ENCODE measurements at regions not wholly inside any gene's neighbourhood (a gene's known extent, or its start where the extent isn't known, plus 50 kb on each side); places are given as distances from the start of the nearest gene placed in this dataset.
"Not testable (repeated sequence)": the region's sequence is repeated elsewhere in the genome, so short reads cannot be mapped to it uniquely, and the experiment has no call there.

GRCh38 chr2:18282026-18282425 lies 278.4 kb downstream of the RDH14 start:
- no peaks in the 10 kb centered on the region for H3K27me3 ChIP-seq (ENCODE audit: control insufficient read depth, insufficient read depth, low read length)
- H3K9ac ChIP-seq (ENCODE audit: low read depth, low read length) = no peak overlapping the region
- H3K4me3 ChIP-seq (ENCODE audit: low read depth, low read length) = no peak overlapping the region
- H3K4me1 ChIP-seq (ENCODE audit: control insufficient read depth, insufficient read depth, low read length) = peaks cover 4% of the 10 kb centered on the region; the same call in 1 of the 2 replicates
- no peaks in the 10 kb centered on the region for H3K36me3 ChIP-seq (ENCODE audit: control insufficient read depth, insufficient read depth, low read length)
- H3K9me3 ChIP-seq (ENCODE audit: control insufficient read depth, insufficient read depth, low read length) = no peaks in the 10 kb centered on the region
- no peak overlapping the region for H3K27ac ChIP-seq (ENCODE audit: low read depth, low read length)

GRCh38 chr2:18276583-18277075 lies 283.8 kb downstream of the RDH14 start:
- Histone ChIP-seq H3K4me1 (ENCODE audit: control insufficient read depth, insufficient read depth, low read length) (peaks cover 4% of the 10 kb centered on the region; the same call in 1 of the 2 replicates), H3K27ac (ENCODE audit: low read depth, low read length) (no peak overlapping the region), H3K9ac (ENCODE audit: low read depth, low read length) (no peak overlapping the region), H3K27me3 (ENCODE audit: control insufficient read depth, insufficient read depth, low read length) (no peaks in the 10 kb centered on the region), H3K36me3 (ENCODE audit: control insufficient read depth, insufficient read depth, low read length) (no peaks in the 10 kb centered on the region), H3K9me3 (ENCODE audit: control insufficient read depth, insufficient read depth, low read length) (no peaks in the 10 kb centered on the region), H3K4me3 (ENCODE audit: low read depth, low read length) (no peak overlapping the region)

GRCh38 chr2:18273205-18273604 lies 287.2 kb downstream of the RDH14 start:
- Histone ChIP-seq H3K4me3 (ENCODE audit: low read depth, low read length) (no peak overlapping the region), H3K9ac (ENCODE audit: low read depth, low read length) (no peak overlapping the region), H3K36me3 (ENCODE audit: control insufficient read depth, insufficient read depth, low read length) (no peaks in the 10 kb centered on the region), H3K9me3 (ENCODE audit: control insufficient read depth, insufficient read depth, low read length) (no peaks in the 10 kb centered on the region), H3K4me1 (ENCODE audit: control insufficient read depth, insufficient read depth, low read length) (peaks cover 4% of the 10 kb centered on the region; the same call in 1 of the 2 replicates), H3K27me3 (ENCODE audit: control insufficient read depth, insufficient read depth, low read length) (no peaks in the 10 kb centered on the region), H3K27ac (ENCODE audit: low read depth, low read length) (no peak overlapping the region)

GRCh38 chr2:18272148-18272494 lies 288.3 kb downstream of the RDH14 start:
- H3K27ac ChIP-seq (ENCODE audit: low read depth, low read length) = no peak overlapping the region
- H3K9me3 ChIP-seq (ENCODE audit: control insufficient read depth, insufficient read depth, low read length) = no peaks in the 10 kb centered on the region
- H3K36me3 ChIP-seq (ENCODE audit: control insufficient read depth, insufficient read depth, low read length) = no peaks in the 10 kb centered on the region
- no peak overlapping the region for H3K9ac ChIP-seq (ENCODE audit: low read depth, low read length)
- no peaks in the 10 kb centered on the region for H3K4me1 ChIP-seq (ENCODE audit: control insufficient read depth, insufficient read depth, low read length)
- H3K27me3 ChIP-seq (ENCODE audit: control insufficient read depth, insufficient read depth, low read length) = no peaks in the 10 kb centered on the region
- H3K4me3 ChIP-seq (ENCODE audit: low read depth, low read length) = no peak overlapping the region

- Histone ChIP-seq H3K4me1 (ENCODE audit: control insufficient read depth, insufficient read depth, low read length) (no peaks in the 10 kb centered on the region), H3K4me3 (ENCODE audit: low read depth, low read length) (no peak overlapping the region), H3K9ac (ENCODE audit: low read depth, low read length) (no peak overlapping the region), H3K27ac (ENCODE audit: low read depth, low read length) (no peak overlapping the region), H3K36me3 (ENCODE audit: control insufficient read depth, insufficient read depth, low read length) (no peaks in the 10 kb centered on the region), H3K9me3 (ENCODE audit: control insufficient read depth, insufficient read depth, low read length) (no peaks in the 10 kb centered on the region), H3K27me3 (ENCODE audit: control insufficient read depth, insufficient read depth, low read length) (no peaks in the 10 kb centered on the region)
Measured at GRCh38 chr2:18271370-18272147, 288.9 kb downstream of the RDH14 start.

- no peaks in the 10 kb centered on the region for H3K36me3 ChIP-seq (ENCODE audit: control insufficient read depth, insufficient read depth, low read length)
Measured at GRCh38 chr2:18268400-18268799, 292.1 kb downstream of the RDH14 start.

GRCh38 chr2:18267501-18267900 lies 293.0 kb downstream of the RDH14 start:
- H3K4me3 ChIP-seq (ENCODE audit: low read depth, low read length) = no peak overlapping the region
- no peaks in the 10 kb centered on the region for H3K36me3 ChIP-seq (ENCODE audit: control insufficient read depth, insufficient read depth, low read length)
- H3K9me3 ChIP-seq (ENCODE audit: control insufficient read depth, insufficient read depth, low read length) = no peaks in the 10 kb centered on the region
- no peak overlapping the region for H3K27ac ChIP-seq (ENCODE audit: low read depth, low read length)
- H3K27me3 ChIP-seq (ENCODE audit: control insufficient read depth, insufficient read depth, low read length) = no peaks in the 10 kb centered on the region
- H3K4me1 ChIP-seq (ENCODE audit: control insufficient read depth, insufficient read depth, low read length) = no peaks in the 10 kb centered on the region
- no peak overlapping the region for H3K9ac ChIP-seq (ENCODE audit: low read depth, low read length)

More at GRCh38 chr2:18268400-18268799, 292.1 kb downstream of the RDH14 start:
- no peak overlapping the region for H3K4me3 ChIP-seq (ENCODE audit: low read depth, low read length)
- no peaks in the 10 kb centered on the region for H3K4me1 ChIP-seq (ENCODE audit: control insufficient read depth, insufficient read depth, low read length)
- no peaks in the 10 kb centered on the region for H3K27me3 ChIP-seq (ENCODE audit: control insufficient read depth, insufficient read depth, low read length)
- H3K9me3 ChIP-seq (ENCODE audit: control insufficient read depth, insufficient read depth, low read length) = no peaks in the 10 kb centered on the region
- no peak overlapping the region for H3K9ac ChIP-seq (ENCODE audit: low read depth, low read length)
- H3K27ac ChIP-seq (ENCODE audit: low read depth, low read length) = no peak overlapping the region

GRCh38 chr2:18266699-18267098 lies 293.8 kb downstream of the RDH14 start:
- not testable (repeated sequence) for H3K27ac ChIP-seq (ENCODE audit: low read depth, low read length); H3K4me3 ChIP-seq (ENCODE audit: low read depth, low read length); H3K4me1 ChIP-seq (ENCODE audit: control insufficient read depth, insufficient read depth, low read length); H3K9ac ChIP-seq (ENCODE audit: low read depth, low read length); H3K9me3 ChIP-seq (ENCODE audit: control insufficient read depth, insufficient read depth, low read length); H3K27me3 ChIP-seq (ENCODE audit: control insufficient read depth, insufficient read depth, low read length); H3K36me3 ChIP-seq (ENCODE audit: control insufficient read depth, insufficient read depth, low read length)

- Histone ChIP-seq H3K27ac (ENCODE audit: low read depth, low read length) (no peak overlapping the region), H3K9me3 (ENCODE audit: control insufficient read depth, insufficient read depth, low read length) (no peaks in the 10 kb centered on the region), H3K36me3 (ENCODE audit: control insufficient read depth, insufficient read depth, low read length) (no peaks in the 10 kb centered on the region), H3K27me3 (ENCODE audit: control insufficient read depth, insufficient read depth, low read length) (no peaks in the 10 kb centered on the region), H3K4me1 (ENCODE audit: control insufficient read depth, insufficient read depth, low read length) (no peaks in the 10 kb centered on the region), H3K4me3 (ENCODE audit: low read depth, low read length) (no peak overlapping the region), H3K9ac (ENCODE audit: low read depth, low read length) (no peak overlapping the region)
Measured at GRCh38 chr2:18265614-18266586, 294.6 kb downstream of the RDH14 start.

GRCh38 chr2:18262601-18263000 lies 297.9 kb downstream of the RDH14 start:
- H3K27ac ChIP-seq (ENCODE audit: low read depth, low read length) = no peak overlapping the region
- no peaks in the 10 kb centered on the region for H3K4me1 ChIP-seq (ENCODE audit: control insufficient read depth, insufficient read depth, low read length)
- no peaks in the 10 kb centered on the region for H3K36me3 ChIP-seq (ENCODE audit: control insufficient read depth, insufficient read depth, low read length)
- no peaks in the 10 kb centered on the region for H3K27me3 ChIP-seq (ENCODE audit: control insufficient read depth, insufficient read depth, low read length)
- no peak overlapping the region for H3K9ac ChIP-seq (ENCODE audit: low read depth, low read length)
- H3K9me3 ChIP-seq (ENCODE audit: control insufficient read depth, insufficient read depth, low read length) = no peaks in the 10 kb centered on the region
- no peak overlapping the region for H3K4me3 ChIP-seq (ENCODE audit: low read depth, low read length)

Measured in HUES48 (cell line).